ENCODE measurements at regions not wholly inside any gene's neighbourhood (a gene's known extent, or its start where the extent isn't known, plus 50 kb on each side); places are given as distances from the start of the nearest gene placed in this dataset.

DNA sequence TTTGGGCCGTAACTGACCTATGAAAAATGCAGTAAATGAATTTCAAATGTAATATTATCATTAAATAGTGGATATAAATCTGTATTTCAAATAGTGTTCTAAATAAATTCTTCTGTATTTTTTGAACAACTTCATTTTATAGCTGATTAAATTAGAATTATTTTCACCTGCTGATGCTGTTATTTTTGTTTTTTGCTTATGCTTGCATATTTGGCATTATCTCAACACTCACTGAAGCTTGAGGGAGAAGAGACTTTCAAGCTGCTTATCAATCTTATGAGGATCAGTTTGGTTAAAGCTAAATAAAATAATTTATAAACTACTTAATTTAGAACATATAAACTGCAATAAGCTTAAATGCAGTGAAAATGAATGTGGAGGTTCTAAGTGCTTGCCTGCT lies 251.3 kb upstream of the PCDH9 start:
- TF ChIP-seq, protein P1, sequence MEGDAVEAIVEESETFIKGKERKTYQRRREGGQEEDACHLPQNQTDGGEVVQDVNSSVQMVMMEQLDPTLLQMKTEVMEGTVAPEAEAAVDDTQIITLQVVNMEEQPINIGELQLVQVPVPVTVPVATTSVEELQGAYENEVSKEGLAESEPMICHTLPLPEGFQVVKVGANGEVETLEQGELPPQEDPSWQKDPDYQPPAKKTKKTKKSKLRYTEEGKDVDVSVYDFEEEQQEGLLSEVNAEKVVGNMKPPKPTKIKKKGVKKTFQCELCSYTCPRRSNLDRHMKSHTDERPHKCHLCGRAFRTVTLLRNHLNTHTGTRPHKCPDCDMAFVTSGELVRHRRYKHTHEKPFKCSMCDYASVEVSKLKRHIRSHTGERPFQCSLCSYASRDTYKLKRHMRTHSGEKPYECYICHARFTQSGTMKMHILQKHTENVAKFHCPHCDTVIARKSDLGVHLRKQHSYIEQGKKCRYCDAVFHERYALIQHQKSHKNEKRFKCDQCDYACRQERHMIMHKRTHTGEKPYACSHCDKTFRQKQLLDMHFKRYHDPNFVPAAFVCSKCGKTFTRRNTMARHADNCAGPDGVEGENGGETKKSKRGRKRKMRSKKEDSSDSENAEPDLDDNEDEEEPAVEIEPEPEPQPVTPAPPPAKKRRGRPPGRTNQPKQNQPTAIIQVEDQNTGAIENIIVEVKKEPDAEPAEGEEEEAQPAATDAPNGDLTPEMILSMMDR (IDR thresholded peaks at IDR 0.05; ENCODE audit: low read depth, low read length), result no peak
- TF ChIP-seq EZH2phosphoT487 (IDR thresholded peaks at IDR 0.05; ENCODE audit: low read depth), result no peak
